Ovary (tissue), 7 donors: ENCODE measurements at regions not wholly inside any gene's neighbourhood (a gene's known extent, or its start where the extent isn't known, plus 50 kb on each side); places are given as distances from the start of the nearest gene placed in this dataset.

Experiments
- DNase-seq, 5 donors: peaks; one replicate each; pipeline ENCODE4 v3.0.0-alpha.2; 2019 to 2020
- H3K27ac ChIP-seq, 2 donors: fragments of 200-600 bp; one replicate each; pipeline versions ENCODE4 v1.5.1 to v1.8.0; 2019 to 2022
- H3K27me3 ChIP-seq: fragments of 200-600 bp; one replicate; pipeline ENCODE4 v1.8.0; 2022
- H3K36me3 ChIP-seq: fragments of 200-600 bp; sonication (generic); one replicate; pipeline ENCODE4 v1.5.1; 2019
- H3K4me1 ChIP-seq: one replicate; pipeline ENCODE4 v1.8.1; 2013; ENCODE audit warnings: mild to moderate bottlenecking, moderate library complexity; ENCODE audit not compliant: insufficient read depth
- H3K4me3 ChIP-seq: fragments of 200-600 bp; sonication (generic); one replicate; pipeline ENCODE4 v1.5.1; 2017
- H3K9me3 ChIP-seq, 2 donors: fragments of 200-600 bp in 1 of 2; sonication (generic) in 1 of 2; one replicate each; pipeline versions ENCODE4 v1.5.1 to v1.8.1; 2013 to 2019; ENCODE audit warnings: mild to moderate bottlenecking in 1 of 2, moderate library complexity in 1 of 2
- EP300 ChIP-seq: sonication (generic); formaldehyde crosslinking; IDR thresholded peaks from one replicate; pipeline ENCODE4 v1.6.1; 2017; ENCODE audit warnings: antibody characterized with exemption
- POLR2A ChIP-seq: fragments of 450-650 bp; IDR thresholded peaks from one replicate; pipeline ENCODE4 v1.6.1; 2017; ENCODE audit warnings: antibody characterized with exemption, mild to moderate bottlenecking, moderate library complexity
- WGBS, 3 donors: extraction: QIAGEN DNeasy Blood & Tissue Kit in 1 of 3; methylation state at CpG; one replicate each; pipeline versions ENCODE4 v1.1.5 to v1.1.7; 2013 to 2017; 5-methylcytosine and 5-hydroxymethylcytosine counted together
- intact Hi-C, 4 donors: fragments of 100-400 bp; cut with DNase I; formaldehyde crosslinking; loops; one replicate each; pipeline versions ENCODE4 v1.11.0 to v1.15.1; 2022 to 2023
- TF ChIP-seq, protein P1 (sequence below), 3 donors: fragments of 450-650 bp in 2 of 3; fragments of 200-600 bp in 1 of 3; IDR thresholded peaks; one replicate each; pipeline versions ENCODE4 v1.5.1 to v1.8.0; 2016 to 2022; ENCODE audit warnings: antibody characterized with exemption in 3 of 3, mild to moderate bottlenecking in 1 of 3
- donor health status: DM: no; HTN: no; CAD: no; lungs with moderate emphysema.
- donor health status: DM: no; HTN: no; CAD: no.
- donor health status: Bipolar disorder and iron deficiency.
- donor health status: DM: no; HTN: no; CAD: no.
- donor health status: DM: yes; HTN: yes; CAD: no.

DNA sequence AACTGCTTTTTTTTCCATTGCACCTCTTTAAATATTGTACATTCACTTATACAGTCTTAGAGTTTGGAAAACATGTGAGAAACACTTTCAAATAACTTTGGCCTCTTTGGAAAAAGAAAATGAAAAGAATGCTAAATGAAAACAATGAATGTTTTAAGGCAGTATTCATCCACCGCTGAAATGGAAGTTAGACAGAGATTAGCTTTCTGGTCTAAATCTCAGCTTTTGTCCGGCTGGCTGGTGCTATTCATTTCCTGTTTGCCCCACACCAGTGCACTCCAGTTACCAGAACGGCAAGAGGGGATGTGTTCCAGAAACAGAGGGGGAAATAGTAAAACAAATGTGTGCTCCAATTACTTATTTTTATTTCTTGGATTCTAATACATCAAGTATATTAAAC, 1201.3 kb downstream of the EFNB2 start:
- no peaks in the 10 kb centered on the region for H3K27me3 ChIP-seq
- no peak for TF ChIP-seq EP300
- no peak for TF ChIP-seq POLR2A
- TF ChIP-seq, protein P1, sequence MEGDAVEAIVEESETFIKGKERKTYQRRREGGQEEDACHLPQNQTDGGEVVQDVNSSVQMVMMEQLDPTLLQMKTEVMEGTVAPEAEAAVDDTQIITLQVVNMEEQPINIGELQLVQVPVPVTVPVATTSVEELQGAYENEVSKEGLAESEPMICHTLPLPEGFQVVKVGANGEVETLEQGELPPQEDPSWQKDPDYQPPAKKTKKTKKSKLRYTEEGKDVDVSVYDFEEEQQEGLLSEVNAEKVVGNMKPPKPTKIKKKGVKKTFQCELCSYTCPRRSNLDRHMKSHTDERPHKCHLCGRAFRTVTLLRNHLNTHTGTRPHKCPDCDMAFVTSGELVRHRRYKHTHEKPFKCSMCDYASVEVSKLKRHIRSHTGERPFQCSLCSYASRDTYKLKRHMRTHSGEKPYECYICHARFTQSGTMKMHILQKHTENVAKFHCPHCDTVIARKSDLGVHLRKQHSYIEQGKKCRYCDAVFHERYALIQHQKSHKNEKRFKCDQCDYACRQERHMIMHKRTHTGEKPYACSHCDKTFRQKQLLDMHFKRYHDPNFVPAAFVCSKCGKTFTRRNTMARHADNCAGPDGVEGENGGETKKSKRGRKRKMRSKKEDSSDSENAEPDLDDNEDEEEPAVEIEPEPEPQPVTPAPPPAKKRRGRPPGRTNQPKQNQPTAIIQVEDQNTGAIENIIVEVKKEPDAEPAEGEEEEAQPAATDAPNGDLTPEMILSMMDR (IDR thresholded peaks at IDR 0.05): no peak
- H3K4me1 ChIP-seq: peaks cover 2% of the 10 kb centered on the region
- no peak overlapping the region for H3K27ac ChIP-seq
- no peaks in the 10 kb centered on the region for H3K36me3 ChIP-seq
- H3K4me3 ChIP-seq: no peak overlapping the region
- 2 to 15% (median 4%) methylated on average over 3 of the region's 3 CpGs for WGBS, 3 donors
- intact Hi-C loops: no loop called here
- DNase-seq: no peak
- no peaks in the 10 kb centered on the region for H3K9me3 ChIP-seq

DNA sequence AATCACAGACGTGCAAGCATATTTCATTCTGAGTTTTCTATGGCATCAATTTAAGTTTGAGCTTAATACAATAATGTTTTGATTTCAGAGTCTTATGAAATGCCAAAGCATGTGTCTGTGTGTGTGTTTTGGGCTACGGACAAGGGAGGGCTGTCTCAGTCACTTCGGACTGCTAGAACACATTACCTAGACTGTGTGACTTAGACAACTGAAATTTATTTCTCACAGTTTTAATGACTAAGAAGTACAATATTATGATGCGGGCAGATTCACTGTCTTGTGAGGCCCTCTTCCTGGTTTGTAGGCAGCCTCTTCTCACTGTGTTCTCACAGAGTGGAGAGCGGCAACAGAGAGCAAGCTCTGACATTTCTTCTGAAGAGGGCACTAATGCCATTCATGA, 1202.0 kb downstream of the EFNB2 start:
- Histone ChIP-seq H3K4me3 (no peak overlapping the region), H3K4me1 (peaks cover 2% of the 10 kb centered on the region), H3K9me3 (no peaks in the 10 kb centered on the region), H3K27me3 (no peaks in the 10 kb centered on the region), H3K36me3 (no peaks in the 10 kb centered on the region), H3K27ac (no peak overlapping the region)
- WGBS, 3 donors: 87 to 95% (median 88%) methylated on average over 5 of the region's 5 CpGs
- no peak for DNase-seq
- TF ChIP-seq EP300 (no peak), POLR2A (no peak)
- TF ChIP-seq, protein P1 (IDR thresholded peaks at IDR 0.05): no peak
- intact Hi-C loops: no loop called here

DNA sequence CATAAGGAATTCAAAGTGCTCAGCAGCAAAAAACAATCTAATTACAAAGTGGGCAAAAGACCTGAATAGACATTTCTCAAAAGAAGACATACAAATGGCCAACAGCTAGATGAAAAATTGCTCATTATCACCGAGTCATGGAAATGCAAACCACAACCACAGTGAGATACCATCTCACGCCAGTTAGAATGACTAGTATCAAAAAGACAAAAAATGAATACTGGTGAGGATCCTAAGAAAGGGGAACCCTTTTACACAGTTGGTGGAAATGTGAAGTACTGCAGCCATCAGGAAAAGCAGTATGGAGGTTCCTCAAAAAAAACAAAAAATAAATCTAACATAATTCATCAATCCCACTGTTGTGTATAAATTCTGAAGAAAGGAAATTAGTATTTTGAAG, 1206.1 kb downstream of the EFNB2 start:
- H3K9me3 ChIP-seq: no peaks in the 10 kb centered on the region
- peaks cover 1% of the 10 kb centered on the region for H3K4me1 ChIP-seq

DNA sequence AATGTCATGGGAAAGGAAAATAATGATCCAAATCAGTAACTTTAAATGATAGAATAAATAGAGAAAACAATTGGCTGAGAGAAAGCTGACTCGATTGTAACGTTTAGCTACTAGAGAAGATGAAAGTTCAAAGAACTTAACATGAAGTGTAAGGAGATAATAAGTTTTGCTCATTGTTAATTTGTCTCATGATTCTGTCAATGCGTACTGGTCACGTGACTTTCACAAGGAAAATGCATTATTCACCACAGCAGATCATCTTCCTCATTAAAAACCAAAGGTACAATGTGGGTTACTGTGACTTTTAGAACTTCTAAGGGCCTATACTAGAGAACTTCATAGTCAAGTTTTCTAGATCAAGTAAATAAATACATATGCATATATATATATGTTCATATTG, 1207.2 kb downstream of the EFNB2 start:
- intact Hi-C loops: no loop called here
- no peak for DNase-seq
- TF ChIP-seq EP300 (no peak), POLR2A (no peak)
- TF ChIP-seq, protein P1 (IDR thresholded peaks at IDR 0.05): no peak
- Histone ChIP-seq H3K4me3 (no peak overlapping the region), H3K27ac (no peak overlapping the region), H3K4me1 (no peaks in the 10 kb centered on the region), H3K27me3 (no peaks in the 10 kb centered on the region), H3K36me3 (no peaks in the 10 kb centered on the region), H3K9me3 (no peaks in the 10 kb centered on the region)
- WGBS, 3 donors: 90 to 95% (median 93%) methylated on average over 4 of the region's 4 CpGs

More for the DNA sequence above, 1206.1 kb downstream of the EFNB2 start:
- Histone ChIP-seq H3K36me3 (no peaks in the 10 kb centered on the region), H3K27ac (no peak overlapping the region), H3K4me3 (no peak overlapping the region), H3K27me3 (no peaks in the 10 kb centered on the region)
- no peak for DNase-seq
- TF ChIP-seq EP300 (no peak), POLR2A (no peak)
- TF ChIP-seq, protein P1 (IDR thresholded peaks at IDR 0.05): no peak
- 92 to 97% (median 92%) methylated on average over 2 of the region's 2 CpGs for WGBS, 3 donors
- intact Hi-C loops: no loop called here
